ENCODE measurements at regions not wholly inside any gene's neighbourhood (a gene's known extent, or its start where the extent isn't known, plus 50 kb on each side); places are given as distances from the start of the nearest gene placed in this dataset.

DNA sequence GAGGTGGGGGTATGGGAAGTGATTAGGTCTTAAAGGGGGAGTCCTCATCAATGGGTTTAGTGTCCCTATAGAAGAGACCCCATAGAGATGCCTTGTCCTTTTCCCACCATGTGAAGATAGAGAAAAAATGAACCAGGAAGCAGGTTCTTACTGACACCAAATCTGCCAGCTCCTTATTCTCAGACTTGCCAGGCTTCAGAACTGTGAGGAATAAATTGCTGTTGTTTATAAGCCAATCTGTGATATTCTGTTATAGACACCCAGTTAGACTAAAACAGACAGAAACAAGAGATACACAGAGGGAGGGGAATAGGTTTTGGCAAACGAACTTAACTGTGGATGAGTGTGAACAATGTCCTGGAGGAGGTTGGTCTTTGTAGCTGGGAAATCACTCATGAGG, 381.4 kb downstream of the ADRA2A start:
- DNase-seq: no peak

DNA sequence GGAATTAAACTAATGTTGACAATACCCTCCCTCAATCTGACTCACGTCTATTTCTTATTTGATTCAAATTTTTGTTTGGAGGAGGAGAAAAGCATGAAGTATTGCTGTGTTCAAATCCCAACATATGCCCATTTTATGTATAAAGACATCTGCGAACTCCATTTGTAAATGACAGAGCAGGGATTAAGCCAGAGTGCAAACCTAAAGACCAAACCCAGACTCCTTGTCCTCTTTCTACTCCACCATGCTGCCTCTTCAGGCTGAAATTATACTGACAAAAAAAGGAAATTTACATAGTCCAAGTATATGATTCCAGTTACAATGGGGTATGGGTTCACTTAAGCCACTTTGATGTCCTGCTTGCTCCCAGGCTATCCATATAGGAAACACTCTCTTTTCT, 383.1 kb downstream of the ADRA2A start:
- DNase-seq: no peak

DNA sequence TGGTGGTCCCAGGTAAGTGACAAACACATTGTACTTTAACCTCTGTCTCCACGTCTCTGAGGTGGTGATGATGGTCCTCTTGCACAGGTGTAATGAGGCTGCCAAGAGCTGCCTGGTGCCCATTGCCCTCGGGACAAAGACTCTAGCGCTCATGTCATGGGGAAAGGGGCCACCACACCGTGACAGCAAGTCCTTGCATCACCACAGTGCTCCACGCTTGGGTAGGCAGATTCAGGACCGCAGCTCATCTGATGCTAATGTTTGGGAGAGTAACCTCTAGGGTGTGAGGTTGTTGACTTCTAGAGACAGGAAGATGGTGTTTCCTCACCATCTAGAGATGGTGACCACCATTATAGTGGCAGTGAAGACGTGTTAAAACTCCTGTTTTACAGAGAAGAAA, 395.6 kb downstream of the ADRA2A start:
- DNase-seq: no peak

DNA sequence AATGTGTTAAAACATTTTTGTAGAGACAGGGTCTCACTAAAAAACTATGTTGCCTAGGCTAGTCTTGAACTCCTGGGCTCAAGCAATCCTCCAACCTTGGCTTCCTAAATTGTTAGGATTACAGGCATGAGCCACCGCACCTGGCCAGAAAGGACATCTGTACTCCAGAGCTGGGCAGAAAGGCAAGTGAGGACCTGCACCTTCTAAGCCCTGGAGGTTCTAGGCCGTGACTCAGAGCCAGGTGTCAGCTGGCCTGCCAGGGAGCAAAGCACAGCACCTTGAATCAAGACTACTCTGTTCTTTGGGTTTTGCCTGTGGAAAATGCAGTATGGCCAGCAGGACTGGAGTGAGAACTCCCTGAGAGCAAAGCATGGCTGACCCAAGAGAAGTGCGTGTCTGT, 396.5 kb downstream of the ADRA2A start:
- DNase-seq: no peak

DNA sequence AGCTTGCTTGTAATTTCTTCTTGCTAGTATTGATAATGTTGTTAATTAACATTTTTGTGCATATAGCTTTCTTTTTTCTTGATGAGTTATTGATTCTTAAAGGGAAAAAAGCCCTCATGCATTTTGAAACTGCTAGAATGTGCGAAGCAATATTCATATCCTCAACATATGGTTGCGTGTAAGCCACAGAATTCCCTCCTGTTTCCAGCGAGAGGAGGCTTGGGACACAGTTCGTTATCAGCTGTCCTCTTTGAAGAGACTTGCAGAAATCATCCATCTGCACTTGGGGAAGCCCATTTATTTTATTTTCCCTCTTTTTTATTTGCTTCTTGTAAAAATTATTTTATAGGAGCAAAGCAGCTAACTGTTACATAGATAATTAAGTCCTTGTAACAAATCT, 398.0 kb downstream of the ADRA2A start:
- peak; percentile 10 for DNase-seq

DNA sequence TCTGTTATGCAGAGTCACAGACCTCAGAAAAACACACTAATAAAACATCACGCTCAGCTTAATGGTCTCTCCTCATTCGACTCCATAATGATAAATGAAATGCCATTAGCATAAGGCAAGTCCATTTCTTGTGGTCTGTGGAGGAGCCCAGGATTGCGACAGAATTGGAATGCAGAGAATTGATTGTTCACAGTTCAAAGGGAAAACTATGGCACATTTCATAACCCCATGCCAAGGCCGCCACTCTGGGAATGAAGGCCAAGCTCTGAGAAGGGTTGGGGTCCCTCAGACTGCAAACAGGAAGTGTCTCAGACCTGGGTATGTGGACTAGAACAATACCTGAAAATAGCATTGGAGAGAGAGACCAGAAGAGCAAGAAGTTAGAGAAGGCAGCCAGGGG, 398.9 kb downstream of the ADRA2A start:
- DNase-seq: peak; percentile 89

DNA sequence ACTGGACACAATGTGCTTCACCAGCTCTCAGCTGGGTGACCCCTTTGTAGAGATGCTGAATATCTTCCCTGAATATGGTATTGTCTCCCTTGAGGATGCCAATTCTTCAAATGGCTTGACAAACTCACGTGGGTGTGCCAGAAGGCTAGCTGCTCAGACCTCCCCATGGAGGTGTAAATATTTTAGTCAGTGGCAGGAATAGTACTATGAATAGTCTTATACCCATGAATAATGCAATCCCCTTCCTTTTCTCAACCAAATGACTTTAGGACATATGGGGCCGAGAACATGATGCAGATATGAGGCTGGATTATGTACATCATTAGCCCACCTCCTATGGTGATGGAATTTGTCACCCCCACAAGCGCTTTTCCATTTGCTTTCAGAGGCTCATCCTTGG, 401.8 kb downstream of the ADRA2A start:
- peak; percentile 31 for DNase-seq

DNA sequence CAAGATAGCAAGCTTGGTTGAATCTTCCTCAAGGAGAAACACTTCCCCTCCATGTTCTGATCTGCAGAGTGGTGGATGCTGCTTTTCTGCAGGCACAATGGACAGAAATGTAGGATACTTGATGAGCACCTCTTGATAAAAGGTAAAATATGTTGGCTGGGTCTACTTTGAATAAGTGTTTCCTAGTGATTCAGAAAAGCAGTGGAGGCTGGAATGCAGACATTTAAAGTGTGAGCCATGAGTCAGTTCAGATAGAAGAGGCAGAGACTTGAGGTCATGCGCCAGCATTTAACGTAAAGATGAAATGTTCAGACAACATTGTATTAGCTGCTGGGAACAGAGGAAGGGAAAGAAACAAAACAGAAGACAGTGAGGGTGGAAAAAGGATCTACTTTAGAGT, 403.1 kb downstream of the ADRA2A start:
- DNase-seq: peak; percentile 77

DNA sequence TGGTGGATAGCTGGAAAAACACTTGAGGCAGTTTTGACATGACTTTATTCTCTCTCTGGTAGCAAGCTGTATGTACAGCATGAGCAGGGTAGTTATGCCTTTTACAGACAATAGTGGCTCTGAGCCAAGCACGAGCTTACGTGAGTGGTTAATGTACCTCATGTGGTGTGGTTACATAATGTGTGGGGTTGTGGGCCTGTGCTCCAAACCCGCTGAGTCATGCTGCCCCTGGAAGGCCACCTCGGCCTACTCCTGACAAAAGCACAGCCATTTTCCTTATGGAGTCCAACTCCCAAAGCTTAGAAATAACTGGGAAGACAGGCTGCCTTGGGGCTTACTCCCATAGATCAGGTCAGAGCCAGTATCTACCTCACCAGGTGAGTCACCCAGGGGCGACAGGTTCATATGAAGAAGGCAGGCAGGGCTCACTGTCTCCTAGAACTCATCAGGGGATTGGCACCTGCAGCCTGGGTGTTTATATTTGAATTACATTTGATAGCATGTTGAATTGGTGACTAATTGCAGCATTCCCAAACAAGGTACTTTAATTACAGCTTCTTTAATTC, 404.5 kb downstream of the ADRA2A start:
- peak; percentile 53 for DNase-seq

DNA sequence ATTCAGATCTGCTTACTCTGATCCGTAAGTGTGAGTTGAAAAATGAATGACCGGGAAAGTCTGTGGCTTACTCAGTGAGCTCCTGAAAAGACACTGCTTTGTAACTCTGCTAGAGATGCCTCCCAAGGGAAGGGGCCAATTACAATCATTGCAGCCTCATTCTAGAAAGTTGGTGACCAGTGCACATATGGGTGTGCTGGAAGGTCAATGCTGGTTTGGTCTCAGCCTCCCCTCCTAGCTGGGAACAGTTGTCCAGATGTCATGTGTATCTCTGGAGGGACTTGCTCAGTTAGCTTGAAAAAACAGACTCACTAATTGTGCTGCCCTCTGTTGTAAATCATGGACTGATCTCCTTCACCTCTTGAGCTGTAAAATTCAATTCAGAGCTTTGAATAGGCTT, 405.0 kb downstream of the ADRA2A start:
- DNase-seq: no peak

DNA sequence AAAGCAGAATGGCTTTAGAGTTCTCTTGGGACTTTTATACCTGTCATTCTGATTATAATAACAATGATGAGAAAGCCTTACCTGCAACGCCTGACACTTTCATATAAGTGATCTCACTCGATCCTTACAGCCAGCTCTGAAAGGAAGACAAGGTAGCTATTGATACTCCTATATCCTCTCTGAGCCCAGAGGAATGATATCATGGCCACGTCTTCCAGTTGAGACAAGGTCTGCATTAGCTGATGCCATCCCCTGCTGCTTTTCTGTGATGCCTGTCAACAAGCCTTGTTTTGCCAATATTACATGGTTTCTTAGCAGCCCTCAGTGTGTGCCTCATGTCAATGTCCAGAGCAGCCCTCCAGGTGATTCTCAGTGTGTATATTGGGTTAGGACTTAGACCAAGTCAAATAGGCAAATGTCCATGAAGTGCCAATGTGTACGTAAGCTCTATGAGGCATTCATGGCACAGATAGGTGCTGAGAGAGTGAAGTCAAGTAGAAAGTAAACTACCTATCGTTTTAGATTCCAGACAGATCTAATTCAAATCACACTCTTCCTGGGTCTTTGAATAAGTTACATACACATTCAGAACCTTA, 405.9 kb downstream of the ADRA2A start:
- DNase-seq: no peak

DNA sequence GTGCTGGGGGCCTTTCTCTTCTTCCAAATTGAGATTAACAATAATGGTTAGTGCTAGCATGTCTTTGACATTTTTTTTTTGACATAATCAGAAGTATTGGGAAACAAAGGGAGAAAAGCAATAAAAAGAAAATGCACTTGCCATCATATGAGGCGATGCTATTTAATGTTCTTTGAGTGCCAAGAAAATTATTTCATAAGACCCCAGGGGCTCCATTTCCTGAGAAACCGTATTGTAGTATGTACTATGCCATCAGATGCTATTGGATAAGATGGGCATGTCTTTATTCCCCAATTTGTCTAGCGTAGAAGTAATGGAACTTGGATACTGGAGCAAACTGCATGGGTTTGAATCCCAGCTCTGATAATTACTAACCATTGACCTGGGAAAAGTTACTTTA, 408.9 kb downstream of the ADRA2A start:
- DNase-seq: no peak

DNA sequence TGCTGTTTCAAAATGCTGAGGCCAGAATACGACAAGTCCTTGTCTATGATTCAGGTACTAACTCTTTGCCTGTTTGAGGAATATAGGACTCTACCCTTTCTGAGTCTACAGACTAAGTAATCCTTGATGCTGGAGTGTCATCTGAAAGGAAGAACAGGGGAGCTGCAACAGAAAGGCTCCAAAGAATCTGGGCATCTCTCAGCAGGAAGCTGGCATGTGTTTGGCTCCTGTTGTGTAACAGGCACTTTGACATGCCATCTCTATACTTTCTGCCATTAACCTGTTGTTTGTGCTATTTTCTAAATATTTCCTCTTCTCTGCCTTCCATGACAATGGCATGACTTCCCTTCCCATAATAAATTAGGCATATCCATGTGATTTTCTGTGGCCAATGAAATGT, 409.5 kb downstream of the ADRA2A start:
- DNase-seq: no peak

DNA sequence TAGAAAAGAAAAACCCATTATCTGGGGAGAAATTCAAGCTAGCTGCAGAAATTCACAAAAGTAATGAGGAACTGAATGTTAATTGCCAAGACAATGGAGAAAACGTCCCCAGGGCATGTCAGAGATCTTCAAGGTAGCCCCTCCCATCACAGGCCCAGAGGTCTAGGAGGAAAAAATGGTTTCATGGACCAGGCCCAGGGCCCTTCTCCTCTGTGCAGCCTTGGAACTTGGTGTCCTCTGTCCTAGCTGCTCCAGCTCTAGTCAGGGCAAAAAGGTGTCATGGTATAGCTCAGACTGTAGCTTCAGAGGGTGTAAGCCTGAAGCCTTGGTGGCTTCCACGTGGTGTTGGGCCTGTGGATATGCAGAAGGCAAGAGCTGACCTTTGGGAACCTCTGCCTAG, 411.8 kb downstream of the ADRA2A start:
- DNase-seq: no peak

DNA sequence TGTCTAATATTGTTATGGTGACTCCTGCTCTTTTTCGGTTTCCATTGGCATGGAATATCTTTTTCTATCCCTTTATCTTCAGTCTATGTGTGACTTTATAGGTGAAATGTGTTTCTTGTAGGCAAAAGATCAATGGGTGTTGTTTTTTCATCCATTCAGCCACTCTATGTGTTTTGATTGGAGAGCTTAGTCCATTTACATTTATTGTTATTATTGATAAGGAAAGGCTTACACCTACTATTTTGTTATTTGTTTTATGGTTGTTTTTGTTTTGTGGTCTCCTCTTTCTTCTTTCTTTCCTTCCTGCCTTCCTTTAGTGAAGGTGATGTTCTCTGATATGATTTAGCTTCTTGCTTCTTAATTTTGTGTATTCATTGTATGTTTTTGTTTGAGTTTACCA, 414.3 kb downstream of the ADRA2A start:
- no peak for DNase-seq

DNA sequence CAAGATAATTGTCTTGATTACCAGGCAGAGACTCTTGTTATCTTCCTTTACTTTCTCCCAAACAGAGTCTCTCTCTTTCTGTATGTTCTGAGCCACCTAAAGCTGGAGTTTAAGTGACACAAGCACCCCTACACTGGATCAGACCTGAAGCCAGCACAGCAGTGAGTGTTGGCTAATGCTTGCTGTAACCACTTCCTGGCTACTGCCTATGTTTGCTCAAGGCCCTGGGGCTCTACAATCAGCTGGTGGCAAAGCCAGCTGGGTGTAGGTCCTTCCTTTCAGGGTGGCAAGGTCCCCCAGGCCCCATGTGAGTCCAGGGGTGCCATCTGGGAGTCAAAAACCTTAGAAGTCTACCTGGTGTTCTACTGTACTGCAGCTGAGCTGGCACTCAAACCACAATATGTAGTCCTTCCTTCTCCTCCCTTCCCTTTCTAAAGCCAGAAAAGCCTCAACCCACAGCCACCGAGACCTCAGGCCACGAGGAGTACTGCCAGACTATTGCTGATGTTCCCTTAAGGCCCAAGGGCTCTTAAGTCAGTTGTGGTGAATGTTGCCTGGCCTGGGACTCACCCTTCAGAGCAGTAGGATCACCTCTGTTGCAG, 416.3 kb downstream of the ADRA2A start:
- DNase-seq: no peak

DNA sequence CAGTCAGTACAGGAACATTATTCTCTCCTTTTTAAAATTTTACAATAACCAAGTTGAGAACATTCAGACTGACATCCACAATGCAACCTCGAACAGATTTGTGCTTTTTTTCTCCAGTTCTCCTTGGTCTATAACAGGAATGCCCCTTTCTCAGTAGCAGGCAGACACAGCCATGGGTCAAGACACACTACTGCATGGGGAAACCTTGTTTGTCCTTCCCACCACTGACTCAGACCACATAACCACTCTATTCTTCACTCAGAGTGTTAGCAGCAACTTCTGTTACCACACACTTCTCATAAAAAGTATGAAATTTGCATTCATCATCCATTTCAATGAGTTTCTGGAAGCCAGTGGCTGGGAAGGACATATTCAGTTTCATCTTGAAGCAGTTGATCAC, 421.7 kb downstream of the ADRA2A start:
- DNase-seq: no peak

DNA sequence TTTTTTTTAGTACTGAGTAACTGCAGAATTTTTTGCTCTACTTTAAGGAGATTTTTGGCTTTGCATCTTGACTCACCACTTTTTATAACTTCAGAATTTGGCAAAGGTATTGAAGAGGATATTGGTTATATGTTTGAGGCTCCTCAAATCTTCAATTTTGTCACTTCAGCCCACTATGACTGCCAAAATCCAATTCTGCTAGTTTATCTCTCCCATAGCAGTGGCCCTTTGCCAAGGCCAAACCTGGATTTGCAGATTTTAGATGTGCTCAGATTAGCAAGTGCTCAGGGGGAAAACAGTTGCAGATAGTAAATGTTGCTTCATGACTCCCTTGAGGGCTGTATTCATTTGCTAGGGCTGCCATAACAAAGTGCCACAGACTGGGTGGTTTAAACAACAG, 427.5 kb downstream of the ADRA2A start:
- no peak for DNase-seq

DNA sequence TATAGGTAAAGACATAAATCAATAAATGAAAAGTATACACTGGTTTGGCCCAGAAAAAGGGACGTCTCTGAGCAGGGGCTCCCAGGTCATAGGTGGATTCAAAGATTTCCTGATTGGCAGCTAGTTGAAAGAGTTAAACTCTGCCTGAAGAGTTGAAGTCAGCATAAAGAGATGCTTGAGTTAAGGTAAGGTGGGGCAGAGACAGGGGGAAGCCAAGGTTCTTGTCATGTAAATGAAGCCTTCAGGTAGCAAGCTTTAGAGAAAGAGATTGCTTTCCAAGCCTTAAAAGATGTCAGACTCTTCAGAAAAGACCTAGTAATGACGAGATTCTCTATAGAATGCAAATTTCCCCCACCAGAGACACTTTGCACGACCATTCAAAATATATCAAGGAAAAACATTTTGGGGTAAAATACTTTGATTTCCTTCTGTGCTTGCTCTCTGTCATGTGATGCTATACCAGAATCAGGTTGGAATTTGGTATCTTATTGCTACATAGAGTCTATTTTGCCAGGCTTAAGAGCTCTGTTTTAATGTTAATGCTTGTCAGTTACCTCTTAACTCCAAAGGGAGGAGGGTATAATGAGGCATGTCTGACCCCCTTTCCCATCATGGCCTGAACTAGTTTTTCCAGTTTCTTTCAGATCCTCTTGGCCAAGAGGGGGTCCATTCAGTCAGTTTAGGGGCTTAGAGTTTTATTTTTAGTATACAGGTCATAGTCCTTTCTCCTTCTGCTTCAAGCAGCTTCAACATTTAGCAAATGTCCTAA, 429.6 kb downstream of the ADRA2A start:
- no peak for DNase-seq

DNA sequence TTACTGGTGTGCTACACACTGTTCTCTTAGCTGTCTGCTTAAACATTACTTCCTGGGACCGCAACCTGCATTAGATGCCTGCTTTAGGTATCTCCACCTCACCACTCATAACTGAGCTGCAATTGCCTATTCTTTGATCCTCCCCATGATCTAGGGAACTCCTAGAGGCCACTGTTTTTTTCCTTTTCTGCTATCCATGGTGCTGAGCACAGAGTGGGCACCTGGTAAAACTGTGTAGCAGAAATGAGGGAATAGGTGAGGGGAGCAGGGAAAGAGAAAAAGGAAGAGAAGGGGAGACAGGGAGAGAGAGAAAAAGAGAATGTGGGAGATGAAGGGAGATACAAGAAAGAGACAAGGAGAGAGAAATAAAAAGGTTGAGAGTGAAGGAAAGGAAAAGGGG, 434.9 kb downstream of the ADRA2A start:
- no peak for DNase-seq

DNA sequence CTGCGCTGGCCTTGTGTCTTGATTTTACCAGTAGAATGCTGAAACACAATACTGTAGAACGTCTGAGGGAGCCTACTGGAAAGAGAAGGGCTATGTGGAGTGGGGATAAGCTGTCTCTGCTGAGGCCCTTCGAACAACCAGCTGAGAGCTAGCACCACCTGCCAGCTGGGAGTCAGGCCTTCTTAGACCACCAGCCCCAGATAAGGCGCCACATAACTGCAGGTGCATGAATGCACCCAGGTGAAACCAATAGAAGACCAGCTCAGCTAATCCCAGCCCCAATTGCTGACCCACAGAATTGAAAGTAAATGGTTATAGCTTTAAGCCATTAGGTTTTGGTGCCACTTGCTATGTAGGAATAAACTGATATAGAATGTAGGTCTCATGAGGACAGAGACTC, 438.4 kb downstream of the ADRA2A start:
- DNase-seq: no peak

DNA sequence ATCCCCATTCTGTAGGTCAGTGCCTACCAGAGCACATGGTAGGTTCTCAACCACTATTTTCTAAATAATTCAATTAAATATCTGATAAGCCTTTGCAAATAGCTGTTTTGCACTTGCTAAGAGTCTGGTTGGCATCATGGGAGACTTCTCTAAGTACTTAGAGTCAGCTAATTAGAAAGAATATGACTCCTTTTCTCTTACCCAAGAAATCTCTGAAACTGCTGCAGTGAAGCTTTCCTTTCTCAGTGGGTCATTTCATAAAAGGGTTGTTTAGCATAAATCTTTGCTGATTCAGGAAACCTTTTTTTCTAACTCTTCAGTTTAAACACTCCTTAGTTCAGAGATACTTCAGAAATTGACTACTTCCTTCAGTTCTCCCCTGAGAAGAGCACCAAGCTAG, 438.9 kb downstream of the ADRA2A start:
- DNase-seq: no peak

DNA sequence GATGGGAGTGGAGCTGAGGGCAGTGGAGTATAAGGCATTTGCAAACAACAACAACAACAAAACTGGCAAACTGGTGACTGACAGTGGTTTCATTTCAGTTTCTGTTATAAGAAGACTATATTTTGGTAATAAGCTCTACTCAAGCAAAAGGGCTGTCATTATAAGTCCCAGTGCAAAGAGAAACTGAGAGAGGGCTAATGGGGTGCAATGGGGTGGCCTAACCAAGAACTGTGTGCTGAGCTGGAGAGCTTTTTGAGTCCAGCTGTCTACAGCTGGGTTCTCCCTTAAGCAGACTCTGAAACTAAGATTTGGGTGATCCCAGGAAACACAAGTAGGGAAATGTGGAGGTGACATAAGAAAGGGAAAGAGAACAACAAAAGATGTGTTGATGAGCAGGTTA, 439.3 kb downstream of the ADRA2A start:
- DNase-seq: no peak

DNA sequence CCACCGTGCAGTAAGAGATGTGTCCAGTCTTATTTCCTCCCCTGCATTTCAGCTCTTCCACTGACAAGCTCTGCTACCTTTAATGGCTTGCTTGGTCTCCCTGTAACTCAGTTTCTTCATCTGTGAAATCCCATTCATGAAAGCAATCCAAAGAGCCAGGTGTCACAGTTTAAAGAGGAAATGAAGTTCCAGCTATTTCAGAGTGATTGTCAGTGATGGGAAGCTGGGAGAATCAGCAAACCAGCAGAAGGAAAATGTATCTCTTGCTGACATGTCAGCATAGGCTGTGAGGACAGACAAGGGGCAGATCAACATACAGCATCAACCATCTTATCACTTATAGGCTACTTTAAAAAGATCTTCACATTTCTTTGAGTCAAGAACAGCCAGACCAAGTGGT, 445.3 kb downstream of the ADRA2A start:
- DNase-seq: no peak

All from fibroblast of upper back skin (primary cell).